EH (cell line): ENCODE measurements at regions not wholly inside any gene's neighbourhood (a gene's known extent, or its start where the extent isn't known, plus 50 kb on each side); places are given as distances from the start of the nearest gene placed in this dataset.
"Not testable (repeated sequence)": the region's sequence is repeated elsewhere in the genome, so short reads cannot be mapped to it uniquely, and the experiment has no call there.

ENCODE experiments used
- DNase-seq: peaks from one replicate; pipeline ENCODE4 v3.0.0-alpha.2; 2015; ENCODE audit warnings: low read depth

GRCh38 chr19:30237140-30237539 lies 135.0 kb upstream of the ZNF536 start:
- no peak for DNase-seq

- DNase-seq = no peak
Observed at GRCh38 chr19:30240904-30241695, 131.1 kb upstream of the ZNF536 start.

GRCh38 chr19:30244533-30244932 lies 127.7 kb upstream of the ZNF536 start:
- DNase-seq = no peak

- DNase-seq = no peak
Observed at GRCh38 chr19:30245401-30246039, 126.7 kb upstream of the ZNF536 start.

GRCh38 chr19:30249911-30250310 lies 122.3 kb upstream of the ZNF536 start:
- no peak for DNase-seq

GRCh38 chr19:30252214-30252613 lies 120.0 kb upstream of the ZNF536 start:
- DNase-seq = no peak

GRCh38 chr19:30253581-30253996 lies 118.6 kb upstream of the ZNF536 start:
- no peak for DNase-seq

- no peak for DNase-seq
Observed at GRCh38 chr19:30254158-30254557, 118.0 kb upstream of the ZNF536 start.

GRCh38 chr19:30254789-30255188 lies 117.4 kb upstream of the ZNF536 start:
- no peak for DNase-seq

- DNase-seq = no peak
Observed at GRCh38 chr19:30255791-30256495, 116.2 kb upstream of the ZNF536 start.

GRCh38 chr19:30256496-30256850 lies 115.7 kb upstream of the ZNF536 start:
- DNase-seq = no peak

- no peak for DNase-seq
Observed at GRCh38 chr19:30263830-30264381, 108.3 kb upstream of the ZNF536 start.

- DNase-seq = not testable (repeated sequence)
Observed at GRCh38 chr19:30265918-30266317, 106.3 kb upstream of the ZNF536 start.

- no peak for DNase-seq
Observed at GRCh38 chr19:30266687-30267086, 105.5 kb upstream of the ZNF536 start.

- no peak for DNase-seq
Observed at GRCh38 chr19:30267332-30267731, 104.9 kb upstream of the ZNF536 start.

GRCh38 chr19:30268601-30269000 lies 103.6 kb upstream of the ZNF536 start:
- no peak for DNase-seq

GRCh38 chr19:30269638-30270037 lies 102.5 kb upstream of the ZNF536 start:
- DNase-seq = no peak

GRCh38 chr19:30271816-30272215 lies 100.4 kb upstream of the ZNF536 start:
- no peak for DNase-seq

- DNase-seq = no peak
Observed at GRCh38 chr19:30272554-30272953, 99.6 kb upstream of the ZNF536 start.

GRCh38 chr19:30273184-30273583 lies 99.0 kb upstream of the ZNF536 start:
- DNase-seq = no peak

GRCh38 chr19:30274987-30275386 lies 97.2 kb upstream of the ZNF536 start:
- no peak for DNase-seq

GRCh38 chr19:30276011-30276882 lies 95.9 kb upstream of the ZNF536 start:
- DNase-seq = no peak
